Neural cell (in vitro differentiated cells): ENCODE measurements at regions not wholly inside any gene's neighbourhood (a gene's known extent, or its start where the extent isn't known, plus 50 kb on each side); places are given as distances from the start of the nearest gene placed in this dataset.

ENCODE experiments used
- CTCF ChIP-seq: fragments of 450-650 bp; IDR thresholded peaks from 2 replicates; pipeline ENCODE4 v1.5.1; 2014; ENCODE audit warnings: antibody characterized with exemption, mild to moderate bottlenecking, moderate library complexity; ENCODE audit not compliant: poor library complexity, severe bottlenecking
- EZH2 ChIP-seq: fragments of 200-600, 300-800 bp; shearing (Covaris generic), sonication (generic); IDR thresholded peaks from 2 replicates; pipeline ENCODE4 v1.6.1; 2014; ENCODE audit warnings: antibody characterized with exemption, low read length, borderline replicate concordance, mild to moderate bottlenecking; ENCODE audit not compliant: insufficient read depth, poor library complexity, severe bottlenecking
- MXI1 ChIP-seq: fragments of 450-650 bp; conservative IDR thresholded peaks from 2 replicates; pipeline ENCODE4 v1.6.1; 2014; ENCODE audit warnings: antibody characterized with exemption, mild to moderate bottlenecking; ENCODE audit not compliant: poor library complexity, severe bottlenecking
- TAF1 ChIP-seq: IDR thresholded peaks from 2 replicates; pipeline ENCODE4 v1.6.1; 2012; ENCODE audit warnings: low read depth

- TF ChIP-seq CTCF, result no peak
- TF ChIP-seq TAF1, result no peak
- TF ChIP-seq EZH2, result no peak
- TF ChIP-seq MXI1, result no peak
Observed at GRCh38 chr6:105452924-105453756, 50.3 kb upstream of the PREP start.
